ENCODE measurements at regions not wholly inside any gene's neighbourhood (a gene's known extent, or its start where the extent isn't known, plus 50 kb on each side); places are given as distances from the start of the nearest gene placed in this dataset.
"Not testable (repeated sequence)": the region's sequence is repeated elsewhere in the genome, so short reads cannot be mapped to it uniquely, and the experiment has no call there.

- no peak for DNase-seq (ENCODE audit: low read depth in 2 of 2)
These were observed 62.4 kb downstream of the CLDN17 start for GRCh38 chr21:30104241-30104640.

- no peak for DNase-seq (ENCODE audit: low read depth in 2 of 2)
These were observed 63.7 kb downstream of the CLDN17 start for GRCh38 chr21:30102871-30103270.

- DNase-seq (ENCODE audit: low read depth in 2 of 2), result no peak
These were observed 64.6 kb downstream of the CLDN17 start for GRCh38 chr21:30101967-30102366.

- no peak for DNase-seq (ENCODE audit: low read depth in 2 of 2)
These were observed 68.8 kb downstream of the CLDN17 start for GRCh38 chr21:30097791-30098190.

GRCh38 chr21:30083225-30083945, 83.2 kb downstream of the CLDN17 start:
- DNase-seq (ENCODE audit: low read depth in 2 of 2), result no peak

GRCh38 chr21:30081506-30081905, 85.1 kb downstream of the CLDN17 start:
- no peak for DNase-seq (ENCODE audit: low read depth in 2 of 2)

- no peak for DNase-seq (ENCODE audit: low read depth in 2 of 2)
These were observed 94.1 kb downstream of the CLDN17 start for GRCh38 chr21:30072496-30072895.

- no peak for DNase-seq (ENCODE audit: low read depth in 2 of 2)
These were observed 107.7 kb downstream of the CLDN17 start for GRCh38 chr21:30058928-30059327.

GRCh38 chr21:30057108-30057507, 109.5 kb downstream of the CLDN17 start:
- no peak for DNase-seq (ENCODE audit: low read depth in 2 of 2)

- no peak for DNase-seq (ENCODE audit: low read depth in 2 of 2)
These were observed 108.8 kb upstream of the GRIK1 start for GRCh38 chr21:30048570-30048969.

GRCh38 chr21:30044447-30045064, 104.8 kb upstream of the GRIK1 start:
- DNase-seq (ENCODE audit: low read depth in 2 of 2), result peak; percentile 5 to 6

GRCh38 chr21:30042443-30042842, 102.6 kb upstream of the GRIK1 start:
- no peak for DNase-seq (ENCODE audit: low read depth in 2 of 2)

- no peak for DNase-seq (ENCODE audit: low read depth in 2 of 2)
These were observed 93.6 kb upstream of the GRIK1 start for GRCh38 chr21:30033441-30033840.

GRCh38 chr21:30030416-30030815, 90.6 kb upstream of the GRIK1 start:
- DNase-seq (ENCODE audit: low read depth in 2 of 2), result no peak

GRCh38 chr21:30028537-30028936, 88.7 kb upstream of the GRIK1 start:
- no peak for DNase-seq (ENCODE audit: low read depth in 2 of 2)

- DNase-seq (ENCODE audit: low read depth in 2 of 2), result no peak
These were observed 88.2 kb upstream of the GRIK1 start for GRCh38 chr21:30027986-30028385.

- DNase-seq (ENCODE audit: low read depth in 2 of 2), result not testable (repeated sequence)
These were observed 83.3 kb upstream of the GRIK1 start for GRCh38 chr21:30023056-30023455.

GRCh38 chr21:30014886-30015285, 75.1 kb upstream of the GRIK1 start:
- no peak for DNase-seq (ENCODE audit: low read depth in 2 of 2)

- no peak for DNase-seq (ENCODE audit: low read depth in 2 of 2)
These were observed 51.8 kb upstream of the GRIK1 start for GRCh38 chr21:29991624-29992023.

- no peak for DNase-seq (ENCODE audit: low read depth in 2 of 2)
These were observed 49.9 kb upstream of the GRIK1 start for GRCh38 chr21:29989634-29990234.
